ENCODE measurements at regions not wholly inside any gene's neighbourhood (a gene's known extent, or its start where the extent isn't known, plus 50 kb on each side); places are given as distances from the start of the nearest gene placed in this dataset.

- no peak overlapping the region for H3K14ac ChIP-seq (ENCODE audit: insufficient read length)
- H4K5ac ChIP-seq (ENCODE audit: insufficient read length, low read depth, low read length), result no peak overlapping the region
- DNase-seq (ENCODE audit: low read depth in 1 of 2, low spot score in 2 of 2) (no peak), FAIRE-seq (no peak)
- no peaks in the 10 kb centered on the region for H3K27me3 ChIP-seq (replicated peaks in 1 of 4; ENCODE audit: control insufficient read depth in 3 of 4, extremely low read depth in 1 of 4, insufficient read depth in 3 of 4, low read length in 3 of 4)
- H3K23me2 ChIP-seq (ENCODE audit: low read depth, low read length), result no peaks in the 10 kb centered on the region
- H2AFZ ChIP-seq (ENCODE audit: low read length), result no peak overlapping the region
- ChIA-PET CTCF (ENCODE audit: partially characterized antibody) (interaction anchor here (1.0 kb wide), 1 partner anchor 9 kb away, joined by 3 read pairs; no protein-coding TSS in a partner anchor), POLR2A (ENCODE audit: partially characterized antibody) (no interaction called here)
- H2BK5ac ChIP-seq (ENCODE audit: low read depth, low read length), result no peak overlapping the region
- WGBS, 2 experiments (ENCODE audit: extremely low coverage in 1 of 2, insufficient coverage in 1 of 2, insufficient read length in 1 of 2, insufficient replicate concordance in 2 of 2, low coverage in 1 of 2, low lambda C conversion rate in 2 of 2, missing lambda C conversion rate in 1 of 2), result 93% methylated on average over 2 of the region's 2 CpGs; no CpG with 5 or more reads in 1 of the 2 experiments
- no peak overlapping the region for H3K23ac ChIP-seq (ENCODE audit: insufficient read length)
- H3K4me1 ChIP-seq (replicated peaks in 1 of 4; ENCODE audit: control insufficient read depth in 3 of 4, insufficient read depth in 4 of 4, low read length in 3 of 4), result peaks cover 2 to 11% (median 7%) of the 10 kb centered on the region in 4 experiments; a peak in 5 of 7 replicates
- H3K4me2 ChIP-seq (ENCODE audit: insufficient read depth in 1 of 2, low read depth in 2 of 2, low read length in 2 of 2), result no peak overlapping the region
- H2AK5ac ChIP-seq (ENCODE audit: low read depth, low read length), result no peak overlapping the region
- H2BK120ac ChIP-seq (replicated peaks; ENCODE audit: low read depth, low read length), result no peak overlapping the region
- H3K79me2 ChIP-seq (ENCODE audit: control insufficient read depth in 1 of 2, insufficient read depth in 2 of 2, low read length in 2 of 2), result no peaks in the 10 kb centered on the region; a peak in 1 of 4 replicates
- no peak overlapping the region for H2BK15ac ChIP-seq (ENCODE audit: low read length)
- no peaks in the 10 kb centered on the region for H4K20me1 ChIP-seq (replicated peaks in 1 of 2; ENCODE audit: control insufficient read depth in 1 of 2, insufficient read depth in 2 of 2, low read length in 2 of 2)
- H3K18ac ChIP-seq (ENCODE audit: extremely low read depth, low read length), result no peak overlapping the region
- H4K8ac ChIP-seq (ENCODE audit: extremely low read depth, insufficient read depth, low read length), result no peak overlapping the region
- no peak overlapping the region for H3K4me3 ChIP-seq (ENCODE audit: extremely low read depth in 1 of 4, insufficient read depth in 2 of 4, low read depth in 3 of 4, low read length in 4 of 4)
- no peak overlapping the region for H3K27ac ChIP-seq (ENCODE audit: low read depth, low read length)
- no peaks in the 10 kb centered on the region for H3K79me1 ChIP-seq (ENCODE audit: low read depth, low read length)
- no peak overlapping the region for H4K91ac ChIP-seq (replicated peaks; ENCODE audit: insufficient read length, low read length)
- no peak overlapping the region for H3K56ac ChIP-seq (replicated peaks; ENCODE audit: insufficient read length, low read depth, low read length)
- H3K9ac ChIP-seq (replicated peaks in 1 of 4; ENCODE audit: extremely low read depth in 1 of 4, low read depth in 3 of 4, low read length in 3 of 4), result no peak overlapping the region
- peaks cover 2 to 5% of the 10 kb centered on the region in 2 experiments; a peak in 1 of 4 replicates for H3K9me3 ChIP-seq (ENCODE audit: insufficient read depth in 2 of 2, low read depth in 1 of 2, low read length in 1 of 2)
- no peak overlapping the region for H2BK12ac ChIP-seq (ENCODE audit: low read depth, low read length)
- H3K4ac ChIP-seq (replicated peaks; ENCODE audit: insufficient read length, low read depth, low read length), result no peak overlapping the region
- no peak overlapping the region for H2BK20ac ChIP-seq (ENCODE audit: low read length)
- H3K36me3 ChIP-seq (ENCODE audit: control insufficient read depth in 2 of 4, insufficient read depth in 4 of 4, low read length in 3 of 4), result no peaks in the 10 kb centered on the region
- no peak for TF ChIP-seq ATF3 (IDR thresholded peaks at IDR 0.05; ENCODE audit: insufficient read depth, low read depth, low read length)
- no peak for TF ChIP-seq FOSL1 (IDR thresholded peaks at IDR 0.05; ENCODE audit: insufficient read depth, low read depth, low read length)
- TF ChIP-seq SRF (IDR thresholded peaks at IDR 0.05; ENCODE audit: low read depth, low read length), result no peak
Observed at GRCh38 chr10:117931078-117931477, 115.7 kb downstream of the RAB11FIP2 start.

Measured in H1 (cell line).